DND-41 (cell line): ENCODE measurements at regions not wholly inside any gene's neighbourhood (a gene's known extent, or its start where the extent isn't known, plus 50 kb on each side); places are given as distances from the start of the nearest gene placed in this dataset.
"Not testable (repeated sequence)": the region's sequence is repeated elsewhere in the genome, so short reads cannot be mapped to it uniquely, and the experiment has no call there.

Source experiments
- EZH2 ChIP-seq: IDR thresholded peaks from 3 replicates; pipeline ENCODE4 v1.6.1; 2012; ENCODE audit warnings: borderline replicate concordance, low read depth, mild to moderate bottlenecking, moderate library complexity, low read length, inconsistent platforms; ENCODE audit not compliant: severe bottlenecking
- TF ChIP-seq, protein P1 (sequence below): IDR thresholded peaks from 2 replicates; pipeline ENCODE4 v1.5.1; 2012; ENCODE audit warnings: borderline replicate concordance, low read length, moderate library complexity, mild to moderate bottlenecking; ENCODE audit not compliant: poor library complexity, severe bottlenecking; ENCODE audit errors: extremely low read depth

DNA sequence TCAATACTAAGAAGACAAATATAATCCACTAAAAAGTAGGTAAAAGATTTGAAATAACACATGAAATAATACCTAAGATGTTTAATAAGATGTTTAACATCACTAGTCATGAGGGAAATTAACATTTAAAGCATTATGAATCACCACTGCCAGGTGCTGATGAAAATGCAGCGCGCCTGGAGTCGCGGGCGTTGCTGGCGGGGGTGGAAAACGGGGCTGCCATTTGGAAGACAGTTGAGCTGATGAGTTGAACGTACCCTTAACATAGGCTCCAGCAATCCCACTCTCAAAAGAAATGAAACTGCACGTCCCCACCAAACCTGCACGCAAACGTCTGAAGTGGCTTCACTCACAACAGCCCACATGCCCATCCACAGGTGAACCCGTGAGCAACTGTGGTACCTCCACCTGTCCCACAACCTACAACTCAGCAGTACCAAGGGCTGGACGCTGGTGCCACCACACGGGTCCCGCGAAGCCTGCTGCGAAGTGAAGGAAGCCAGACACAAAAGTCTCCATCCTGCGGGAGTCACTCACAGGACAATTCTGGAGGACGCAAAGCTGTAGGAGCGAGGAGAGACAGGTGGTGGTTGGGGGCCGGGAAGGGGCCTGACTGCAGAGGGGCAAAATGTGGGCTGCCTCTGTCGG is 189.3 kb downstream of the NPIPB11 start:
- TF ChIP-seq, protein P1, sequence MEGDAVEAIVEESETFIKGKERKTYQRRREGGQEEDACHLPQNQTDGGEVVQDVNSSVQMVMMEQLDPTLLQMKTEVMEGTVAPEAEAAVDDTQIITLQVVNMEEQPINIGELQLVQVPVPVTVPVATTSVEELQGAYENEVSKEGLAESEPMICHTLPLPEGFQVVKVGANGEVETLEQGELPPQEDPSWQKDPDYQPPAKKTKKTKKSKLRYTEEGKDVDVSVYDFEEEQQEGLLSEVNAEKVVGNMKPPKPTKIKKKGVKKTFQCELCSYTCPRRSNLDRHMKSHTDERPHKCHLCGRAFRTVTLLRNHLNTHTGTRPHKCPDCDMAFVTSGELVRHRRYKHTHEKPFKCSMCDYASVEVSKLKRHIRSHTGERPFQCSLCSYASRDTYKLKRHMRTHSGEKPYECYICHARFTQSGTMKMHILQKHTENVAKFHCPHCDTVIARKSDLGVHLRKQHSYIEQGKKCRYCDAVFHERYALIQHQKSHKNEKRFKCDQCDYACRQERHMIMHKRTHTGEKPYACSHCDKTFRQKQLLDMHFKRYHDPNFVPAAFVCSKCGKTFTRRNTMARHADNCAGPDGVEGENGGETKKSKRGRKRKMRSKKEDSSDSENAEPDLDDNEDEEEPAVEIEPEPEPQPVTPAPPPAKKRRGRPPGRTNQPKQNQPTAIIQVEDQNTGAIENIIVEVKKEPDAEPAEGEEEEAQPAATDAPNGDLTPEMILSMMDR = not testable (repeated sequence)
- TF ChIP-seq EZH2 = not testable (repeated sequence)
